Ishikawa (cell line): ENCODE measurements at regions not wholly inside any gene's neighbourhood (a gene's known extent, or its start where the extent isn't known, plus 50 kb on each side); places are given as distances from the start of the nearest gene placed in this dataset.

Experiments
- CEBPB ChIP-seq: IDR thresholded peaks from 2 replicates; pipeline ENCODE4 v1.6.1; 2012
- CREB1 ChIP-seq: IDR thresholded peaks from 2 replicates; pipeline ENCODE4 v1.6.1; 2012; ENCODE audit warnings: low read depth
- EGR1 ChIP-seq: IDR thresholded peaks from 2 replicates; pipeline ENCODE4 v1.6.1; 2012
- EP300 ChIP-seq: IDR thresholded peaks from 2 replicates; pipeline ENCODE4 v1.6.1; 2012; ENCODE audit warnings: borderline replicate concordance
- FOXM1 ChIP-seq: IDR thresholded peaks from 2 replicates; pipeline ENCODE4 v1.6.1; 2012; ENCODE audit warnings: low read depth, borderline replicate concordance
- MAX ChIP-seq: IDR thresholded peaks from 2 replicates; pipeline ENCODE4 v1.6.1; 2012
- NFIC ChIP-seq: IDR thresholded peaks from 2 replicates; pipeline ENCODE4 v1.6.1; 2012
- RAD21 ChIP-seq: IDR thresholded peaks from 2 replicates; pipeline ENCODE4 v1.6.1; 2012; ENCODE audit warnings: low read depth
- REST ChIP-seq: IDR thresholded peaks from 2 replicates; pipeline ENCODE4 v1.6.1; 2012; ENCODE audit warnings: low read depth, mild to moderate bottlenecking
- TAF1 ChIP-seq: IDR thresholded peaks from 2 replicates; pipeline ENCODE4 v1.6.1; 2012; ENCODE audit warnings: low read depth, mild to moderate bottlenecking
- TCF12 ChIP-seq: IDR thresholded peaks from 2 replicates; pipeline ENCODE4 v1.6.1; 2012; ENCODE audit warnings: low read depth
- TEAD4 ChIP-seq: IDR thresholded peaks from 2 replicates; pipeline ENCODE4 v1.6.1; 2012
- USF1 ChIP-seq: IDR thresholded peaks from 2 replicates; pipeline ENCODE4 v1.6.1; 2012
- YY1 ChIP-seq: IDR thresholded peaks from 2 replicates; pipeline ENCODE4 v1.6.1; 2012; ENCODE audit warnings: low read depth
- ZBTB7A ChIP-seq: IDR thresholded peaks from 2 replicates; pipeline ENCODE4 v1.6.1; 2012; ENCODE audit warnings: low read depth

- TF ChIP-seq CEBPB (no peak), EP300 (no peak), TAF1 (no peak), EGR1 (no peak), YY1 (no peak), CREB1 (no peak), REST (no peak), TCF12 (no peak), FOXM1 (no peak), TEAD4 (no peak), MAX (no peak), USF1 (no peak)
Measured at GRCh38 chr10:47230957-47231356, 69.0 kb upstream of the GDF10 start.

- no peak for TF ChIP-seq TAF1
- no peak for TF ChIP-seq EP300
- no peak for TF ChIP-seq MAX
- TF ChIP-seq RAD21: no peak
- TF ChIP-seq NFIC: no peak
Measured at GRCh38 chr10:47231414-47231813, 68.6 kb upstream of the GDF10 start.

GRCh38 chr10:47233631-47234030 lies 66.4 kb upstream of the GDF10 start:
- TF ChIP-seq CREB1 (no peak), EP300 (no peak), EGR1 (no peak), RAD21 (no peak), CEBPB (no peak), USF1 (no peak), TAF1 (no peak), TCF12 (no peak), YY1 (no peak), NFIC (no peak), REST (no peak), TEAD4 (no peak), MAX (no peak), ZBTB7A (no peak), FOXM1 (no peak)

- TF ChIP-seq USF1: no peak
- no peak for TF ChIP-seq ZBTB7A
- TF ChIP-seq NFIC: no peak
- TF ChIP-seq TCF12: no peak
- TF ChIP-seq RAD21: no peak
- TF ChIP-seq TEAD4: no peak
- no peak for TF ChIP-seq CEBPB
Measured at GRCh38 chr10:47235484-47235883, 64.5 kb upstream of the GDF10 start.

GRCh38 chr10:47237316-47238260 lies 62.4 kb upstream of the GDF10 start:
- TF ChIP-seq TAF1 (no peak), EGR1 (no peak), MAX (no peak), NFIC (no peak), TCF12 (no peak), EP300 (no peak), USF1 (no peak), RAD21 (no peak; the same call in 1 of the 2 replicates), TEAD4 (no peak), CREB1 (no peak), YY1 (no peak), FOXM1 (no peak), REST (no peak), ZBTB7A (no peak), CEBPB (no peak)
